RKO (cell line): ENCODE measurements at regions not wholly inside any gene's neighbourhood (a gene's known extent, or its start where the extent isn't known, plus 50 kb on each side); places are given as distances from the start of the nearest gene placed in this dataset.
A peak's percentile ranks its signal among the peaks of the same experiment; 100 is the strongest.
"Not testable (repeated sequence)": the region's sequence is repeated elsewhere in the genome, so short reads cannot be mapped to it uniquely, and the experiment has no call there.

Source experiments
- DNase-seq: peaks from one replicate; pipeline ENCODE4 v3.0.0-alpha.2; 2016; ENCODE audit warnings: low spot score

DNA sequence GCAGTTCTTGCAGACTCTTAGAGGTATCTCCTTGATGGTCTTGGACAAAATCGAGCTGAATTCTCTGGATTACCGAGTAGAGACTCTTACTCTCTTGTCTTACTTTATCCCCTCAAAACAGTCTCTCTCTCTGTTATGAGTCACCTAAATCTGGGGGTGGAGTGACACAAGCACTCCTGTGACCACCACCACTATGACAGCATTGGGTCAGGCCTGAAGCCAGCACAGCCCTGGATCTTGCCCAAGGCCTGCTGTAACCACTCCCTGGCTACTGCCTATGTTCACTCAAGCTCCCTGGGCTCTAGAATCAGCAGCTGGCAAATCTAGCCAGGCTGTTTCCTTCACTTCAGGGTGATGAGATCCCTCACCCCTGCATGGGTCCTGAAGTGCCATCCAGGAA is 662.5 kb downstream of the LUZP2 start:
- DNase-seq = peak; percentile 2

GRCh38 chr11:25163421-25163820 is 666.6 kb downstream of the LUZP2 start:
- no peak for DNase-seq

- DNase-seq = no peak
These were observed 683.3 kb downstream of the LUZP2 start for GRCh38 chr11:25180187-25180586.

GRCh38 chr11:25183411-25183810 is 686.6 kb downstream of the LUZP2 start:
- DNase-seq = no peak

DNA sequence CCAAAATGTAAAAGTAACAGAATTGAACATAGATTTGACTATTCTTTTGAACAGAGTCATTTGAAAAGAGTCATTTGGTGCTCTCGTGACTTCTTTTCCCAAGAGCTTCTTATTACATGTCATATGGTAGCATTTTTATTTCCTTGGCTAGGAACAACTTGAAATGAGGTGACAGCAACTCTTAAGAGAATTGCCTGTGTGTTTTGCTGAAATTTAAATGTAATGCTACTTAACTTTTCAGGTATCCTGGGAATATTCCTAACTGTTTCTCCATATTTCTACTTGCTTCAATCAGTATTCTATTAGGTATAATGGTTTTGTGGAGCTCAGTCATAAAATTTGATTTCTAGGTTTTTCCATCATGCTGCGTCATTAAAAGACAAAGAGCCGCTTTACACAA is 700.7 kb downstream of the LUZP2 start:
- DNase-seq = no peak

DNA sequence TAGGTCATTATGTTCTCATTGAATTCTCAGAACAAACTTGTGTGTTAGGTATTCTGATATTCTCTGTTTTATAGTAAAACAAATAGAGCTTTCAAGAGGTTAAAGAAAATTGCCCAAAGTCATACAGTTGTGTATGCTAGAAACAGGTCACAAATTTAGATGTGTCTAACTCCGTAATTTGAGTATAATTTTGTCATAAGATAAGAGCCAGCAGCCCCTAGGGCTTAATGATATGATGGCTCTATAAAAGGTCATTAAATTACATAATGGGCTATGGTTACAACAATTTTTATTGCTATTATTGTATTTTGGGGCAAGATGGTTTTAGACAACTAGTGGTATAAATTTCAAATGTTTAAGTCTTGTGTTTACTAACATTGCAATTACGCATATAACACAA is 701.9 kb downstream of the LUZP2 start:
- no peak for DNase-seq

GRCh38 chr11:25200925-25201324 is 704.1 kb downstream of the LUZP2 start:
- no peak for DNase-seq

- DNase-seq = no peak
These were observed 709.9 kb downstream of the LUZP2 start for GRCh38 chr11:25206762-25207161.

DNA sequence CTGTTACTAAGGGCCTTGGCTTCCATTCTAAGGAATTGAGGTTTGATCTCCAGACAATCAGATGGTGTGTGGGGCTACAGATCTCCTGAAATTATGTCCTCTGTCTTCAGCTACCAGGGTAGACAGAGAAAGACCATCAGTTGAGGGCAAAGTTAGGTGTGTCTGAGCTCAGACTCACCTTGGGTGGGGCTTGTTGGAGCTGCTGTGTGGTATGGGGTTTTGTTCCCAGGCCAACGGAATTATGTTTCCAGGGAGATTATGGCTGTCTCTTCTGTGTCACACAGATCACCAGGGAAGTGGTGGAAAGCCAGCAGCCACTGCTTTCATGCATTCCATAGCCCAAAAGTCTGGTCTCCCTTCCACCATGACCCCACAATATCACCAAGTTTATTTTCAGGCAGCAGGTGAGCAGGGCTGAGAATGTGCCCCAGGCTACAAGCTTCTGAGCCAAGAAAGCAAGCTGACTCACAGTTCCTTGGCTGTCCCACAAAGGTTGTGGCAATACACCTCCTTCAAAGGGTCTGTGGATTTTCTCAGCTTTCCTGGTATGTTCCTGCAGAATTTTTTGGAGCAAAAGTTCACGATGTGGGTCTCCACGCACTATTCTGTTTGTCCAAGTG is 714.9 kb downstream of the LUZP2 start:
- no peak for DNase-seq

DNA sequence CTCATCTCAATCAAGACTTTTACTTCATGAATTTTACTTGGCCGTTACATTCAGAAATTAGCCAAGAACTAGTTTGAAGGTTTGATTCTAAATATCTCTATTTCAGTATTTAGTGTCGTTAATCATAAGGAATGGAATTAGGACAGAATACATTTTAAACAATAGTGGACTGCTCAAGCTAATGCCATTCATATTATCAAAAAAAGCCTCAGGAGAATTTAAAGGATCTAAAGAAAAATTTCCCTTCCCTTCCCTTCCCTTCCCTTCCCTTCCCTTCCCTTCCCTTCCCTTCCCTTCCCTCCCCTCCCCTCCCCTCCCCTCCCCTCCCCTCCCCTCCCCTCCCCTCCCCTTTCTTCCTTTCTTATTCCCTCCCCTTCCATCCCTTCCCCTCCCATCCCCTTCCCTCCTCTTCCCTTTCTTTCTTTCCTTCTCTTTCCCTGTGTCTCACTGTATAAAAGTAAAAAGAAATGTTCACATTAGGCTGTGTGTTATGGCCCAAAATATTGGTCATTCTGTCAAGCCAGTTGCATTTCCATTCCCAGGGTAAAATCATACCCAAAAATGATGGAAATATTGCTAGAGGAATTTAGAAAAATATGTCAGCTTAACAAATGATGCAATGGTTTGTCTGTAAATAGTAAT is 717.8 kb downstream of the LUZP2 start:
- DNase-seq = no peak

- DNase-seq = no peak
These were observed 721.2 kb downstream of the LUZP2 start for GRCh38 chr11:25218036-25218435.

DNA sequence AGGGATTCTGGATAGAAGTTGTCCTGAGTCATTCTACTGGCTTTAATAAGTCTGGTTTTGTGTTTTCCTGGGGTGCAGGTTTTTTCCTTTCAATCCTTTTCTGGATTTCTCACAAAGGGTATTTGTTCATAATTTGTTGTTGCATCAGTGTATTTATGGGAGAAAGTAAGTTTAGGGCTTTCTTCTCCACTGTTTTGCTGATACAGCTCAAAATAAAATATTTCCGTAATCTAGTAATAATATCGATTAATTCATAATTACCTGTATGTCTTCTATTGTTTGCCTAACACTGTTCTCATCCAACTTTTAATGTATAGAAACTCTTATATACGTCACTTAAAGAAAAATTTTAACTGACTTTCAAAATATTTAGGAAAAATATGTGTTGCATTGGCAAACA is 728.2 kb downstream of the LUZP2 start:
- no peak for DNase-seq

DNA sequence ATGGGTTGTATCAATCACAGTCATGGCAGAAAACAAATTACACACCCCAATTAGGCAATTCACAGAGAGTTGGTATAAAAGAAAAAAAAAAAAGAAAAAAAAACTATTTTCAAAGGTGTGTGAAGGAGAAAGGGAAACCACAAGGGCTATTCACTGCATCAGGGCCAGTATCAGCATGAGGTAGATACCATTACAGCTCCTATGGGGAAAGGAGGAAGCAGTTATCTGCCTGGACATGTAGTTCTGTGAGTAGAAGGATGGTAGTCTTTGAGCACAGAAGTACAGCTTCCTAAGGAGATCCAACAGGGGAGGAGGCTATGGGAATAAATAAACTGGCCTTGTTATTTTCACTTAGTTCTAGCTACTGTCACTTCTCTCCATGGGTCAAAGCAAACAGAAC is 746.1 kb downstream of the LUZP2 start:
- no peak for DNase-seq

- no peak for DNase-seq
These were observed 747.3 kb downstream of the LUZP2 start for GRCh38 chr11:25244126-25244525.

DNA sequence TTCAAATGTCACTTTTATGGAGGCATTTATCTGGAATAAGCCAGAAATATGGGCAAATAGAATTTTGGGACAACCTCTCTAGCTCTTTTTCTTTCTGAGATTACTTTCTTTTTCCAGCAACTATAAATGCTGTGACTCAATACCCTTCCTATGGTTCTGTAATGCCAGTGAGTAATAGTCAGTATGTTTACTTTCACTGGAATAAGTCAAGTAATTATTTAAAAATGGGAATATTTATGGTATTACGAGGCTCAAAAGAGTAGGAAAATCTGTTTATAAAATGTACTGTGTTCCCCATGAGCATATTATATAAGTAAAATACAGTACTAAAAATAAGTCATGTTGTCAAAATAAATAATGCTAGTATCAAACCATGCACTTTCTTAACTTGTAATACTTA is 750.5 kb downstream of the LUZP2 start:
- no peak for DNase-seq

GRCh38 chr11:25252854-25253253 is 756.0 kb downstream of the LUZP2 start:
- no peak for DNase-seq

GRCh38 chr11:25263861-25264260 is 767.0 kb downstream of the LUZP2 start:
- not testable (repeated sequence) for DNase-seq

DNA sequence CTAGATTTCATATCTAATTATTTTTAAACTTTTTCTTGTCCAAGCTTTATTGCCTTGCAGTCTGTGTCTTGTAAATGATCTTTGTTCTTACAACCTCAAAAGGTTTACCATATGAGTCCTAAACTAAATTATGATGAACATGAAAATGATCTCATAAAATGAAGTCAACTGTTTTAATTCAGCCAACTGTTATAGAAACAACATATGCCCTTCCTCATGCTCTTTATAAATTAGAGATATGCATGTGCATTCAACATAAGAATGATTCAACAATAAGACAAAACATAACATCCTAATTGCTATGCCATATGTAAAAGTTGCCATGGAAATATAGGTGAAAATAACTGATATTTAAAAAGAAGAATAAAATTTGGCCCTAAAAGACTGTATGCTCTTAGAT is 774.4 kb downstream of the LUZP2 start:
- no peak for DNase-seq

GRCh38 chr11:25272214-25272613 is 775.4 kb downstream of the LUZP2 start:
- DNase-seq = no peak

- DNase-seq = not testable (repeated sequence)
These were observed 784.0 kb downstream of the LUZP2 start for GRCh38 chr11:25280821-25281220.

DNA sequence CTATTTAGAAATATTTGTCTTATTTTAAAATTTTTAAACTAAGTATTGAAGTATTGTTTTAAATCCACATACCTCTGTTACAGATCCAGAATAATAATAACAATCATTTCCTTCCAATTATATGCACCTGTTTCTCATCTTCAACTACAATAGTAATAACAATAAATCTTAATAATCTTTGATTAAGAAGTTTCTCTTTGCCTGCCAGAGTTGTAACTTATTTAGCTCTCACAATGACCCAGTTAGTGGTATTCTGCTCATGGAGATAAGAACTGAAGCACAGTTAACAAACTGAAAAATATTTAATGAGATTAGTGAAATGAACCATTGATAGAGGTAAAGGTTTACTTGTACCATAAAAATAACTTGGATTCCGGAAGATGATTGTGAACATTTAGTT is 796.3 kb downstream of the LUZP2 start:
- no peak for DNase-seq

GRCh38 chr11:25298450-25298849 is 801.6 kb downstream of the LUZP2 start:
- DNase-seq = no peak

DNA sequence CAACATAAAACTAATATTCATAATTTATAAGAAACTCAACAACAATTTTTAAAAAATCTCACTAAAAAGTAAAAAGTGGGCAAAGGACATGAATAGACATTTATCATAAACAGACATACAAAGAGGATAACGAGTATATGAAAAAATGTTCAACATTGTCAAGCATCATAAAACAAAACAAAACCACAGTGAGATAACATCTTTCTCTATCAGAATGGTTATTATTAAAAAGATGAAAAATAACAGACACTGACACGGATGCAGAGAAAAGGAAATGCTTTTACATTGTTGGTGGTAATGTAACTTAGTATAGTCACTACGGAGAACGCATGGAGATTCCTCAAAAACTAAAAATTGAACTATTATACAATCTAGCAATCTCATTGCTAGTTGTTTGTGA is 813.0 kb downstream of the LUZP2 start:
- no peak for DNase-seq

DNA sequence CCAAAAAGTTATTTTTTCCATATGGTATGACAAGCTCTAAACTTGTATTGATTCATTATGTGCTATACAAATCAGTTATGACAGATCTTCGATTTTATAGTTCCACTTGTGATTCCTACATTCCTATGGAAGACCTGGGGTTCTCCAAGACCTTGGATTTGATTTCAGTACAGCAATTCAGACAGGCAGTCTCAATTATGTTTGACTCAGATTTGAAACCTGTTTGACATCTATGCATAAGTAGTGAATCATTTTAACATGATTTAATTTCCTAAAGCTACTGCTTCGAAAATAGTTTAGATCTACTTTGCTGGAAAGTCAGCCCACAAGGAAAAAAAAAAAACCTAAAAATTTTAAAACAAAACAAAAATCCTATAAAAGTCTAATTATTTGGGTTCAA is 820.4 kb downstream of the LUZP2 start:
- DNase-seq = no peak
